CD14-positive monocyte (primary cell): ENCODE measurements at regions not wholly inside any gene's neighbourhood (a gene's known extent, or its start where the extent isn't known, plus 50 kb on each side); places are given as distances from the start of the nearest gene placed in this dataset.

ENCODE experiments used
- DNase-seq, 3 donors: peaks; one replicate each; pipeline ENCODE4 v3.0.0-alpha.2; 2011 to 2022
- H2AFZ ChIP-seq: 2 replicates; pipeline ENCODE4 v1.6.0; 2012; ENCODE audit warnings: mild to moderate bottlenecking, low read depth, low read length, inconsistent platforms; ENCODE audit not compliant: insufficient read depth, poor library complexity, severe bottlenecking
- H3K27ac ChIP-seq, 2 donors: 1 replicate in 1 of 2; 2 replicates in 1 of 2; pipeline ENCODE4 v1.5.1; 2012 to 2013; ENCODE audit warnings: low read length in 2 of 2, control low read depth in 1 of 2, inconsistent platforms in 1 of 2, low read depth in 1 of 2, mild to moderate bottlenecking in 1 of 2
- H3K27me3 ChIP-seq, 2 donors: one replicate each; pipeline versions ENCODE4 v1.6.0 to v1.6.1; 2011 to 2013; ENCODE audit warnings: low read length in 2 of 2; ENCODE audit not compliant: control insufficient read depth in 2 of 2, insufficient read depth in 2 of 2
- H3K36me3 ChIP-seq, 2 donors: replicated peaks in 1 of 2; 1 replicate in 1 of 2; 2 replicates in 1 of 2; pipeline versions ENCODE4 v1.5.1 to v1.6.1; 2012 to 2013; ENCODE audit warnings: low read length in 2 of 2, control low read depth in 1 of 2, inconsistent platforms in 1 of 2, mild to moderate bottlenecking in 1 of 2; ENCODE audit not compliant: insufficient read depth in 2 of 2, control insufficient read depth in 1 of 2
- H3K4me1 ChIP-seq, 2 donors: 1 replicate in 1 of 2; 2 replicates in 1 of 2; pipeline versions ENCODE4 v1.5.1 to v1.6.1; 2012 to 2013; ENCODE audit warnings: low read length in 2 of 2, control low read depth in 1 of 2, inconsistent platforms in 1 of 2, mild to moderate bottlenecking in 1 of 2, moderate library complexity in 1 of 2; ENCODE audit not compliant: insufficient read depth in 2 of 2, control insufficient read depth in 1 of 2
- H3K4me2 ChIP-seq: replicated peaks from 2 replicates; pipeline ENCODE3; 2012; ENCODE audit warnings: low read length, moderate library complexity, mild to moderate bottlenecking; ENCODE audit not compliant: poor library complexity, severe bottlenecking; ENCODE audit errors: extremely low read depth
- H3K4me3 ChIP-seq, 3 experiments: fragments of 200-600 bp in 1 of 3; sonication (generic) in 1 of 3; replicated peaks in 1 of 3; 1 replicate in 2 of 3; 2 replicates in 1 of 3; pipeline ENCODE4 v1.5.1; 2011 to 2013; ENCODE audit warnings: low read length in 3 of 3, mild to moderate bottlenecking in 3 of 3, control low read depth in 2 of 3, low read depth in 2 of 3, inconsistent platforms in 1 of 3, moderate library complexity in 1 of 3
- H3K79me2 ChIP-seq: 2 replicates; pipeline ENCODE4 v1.6.0; 2012; ENCODE audit warnings: mild to moderate bottlenecking, control low read depth, inconsistent platforms, low read length, moderate library complexity; ENCODE audit not compliant: insufficient read depth
- H3K9ac ChIP-seq: 2 replicates; pipeline ENCODE4 v1.6.0; 2017; ENCODE audit warnings: low read length, mild to moderate bottlenecking; ENCODE audit not compliant: insufficient read depth, poor library complexity, severe bottlenecking
- H3K9me3 ChIP-seq, 2 donors: replicated peaks in 1 of 2; 1 replicate in 1 of 2; 2 replicates in 1 of 2; pipeline versions ENCODE4 v1.5.1 to v1.6.1; 2012 to 2013; ENCODE audit warnings: low read length in 2 of 2, control low read depth in 1 of 2; ENCODE audit not compliant: control insufficient read depth in 1 of 2, insufficient read depth in 1 of 2
- H4K20me1 ChIP-seq: 2 replicates; pipeline ENCODE4 v1.6.0; 2012; ENCODE audit warnings: mild to moderate bottlenecking, low read length, control low read depth, moderate library complexity; ENCODE audit not compliant: insufficient read depth
- H3K27ac Mint-ChIP-seq, 7 donors: one replicate each; pipeline ENCODE4 v1.8.0; 2020; ENCODE audit warnings: mild to moderate bottlenecking in 7 of 7, mixed read lengths in 7 of 7, moderate library complexity in 6 of 7, inconsistent platforms in 2 of 7
- H3K27me3 Mint-ChIP-seq, 3 donors: one replicate each; pipeline ENCODE4 v1.8.0; 2021 to 2022; ENCODE audit warnings: low read depth in 3 of 3, mild to moderate bottlenecking in 3 of 3, mixed read lengths in 3 of 3, moderate library complexity in 3 of 3, inconsistent platforms in 1 of 3
- H3K36me3 Mint-ChIP-seq, 2 donors: one replicate each; pipeline ENCODE4 v1.8.0; 2020; ENCODE audit warnings: mixed read lengths in 2 of 2, inconsistent platforms in 1 of 2, mild to moderate bottlenecking in 1 of 2
- H3K4me1 Mint-ChIP-seq: one replicate; pipeline ENCODE4 v1.8.0; 2020; ENCODE audit warnings: mild to moderate bottlenecking, mixed read lengths
- H3K4me3 Mint-ChIP-seq, 2 donors: one replicate each; pipeline ENCODE4 v1.8.0; 2020; ENCODE audit warnings: mild to moderate bottlenecking in 2 of 2, mixed read lengths in 2 of 2, moderate library complexity in 1 of 2
- H3K9me3 Mint-ChIP-seq, 7 donors: one replicate each; pipeline ENCODE4 v1.8.0; 2020 to 2022; ENCODE audit warnings: mixed read lengths in 7 of 7, mild to moderate bottlenecking in 6 of 7, moderate library complexity in 6 of 7, inconsistent platforms in 2 of 7
- WGBS: methylation state at CpG from one replicate; pipeline ENCODE4 v1.1.5; 2013; ENCODE audit warnings: missing lambda C conversion rate; ENCODE audit not compliant: insufficient coverage; 5-methylcytosine and 5-hydroxymethylcytosine counted together
- intact Hi-C, 2 donors: fragments of 100-400 bp; cut with micrococcal nuclease; formaldehyde crosslinking; loops; one replicate each; pipeline versions ENCODE4 v1.15.0 to v1.15.1; 2023
- TF ChIP-seq, protein P1 (sequence below): fragments of 200-600 bp; IDR thresholded peaks from one replicate; pipeline ENCODE4 v1.8.0; 2022; ENCODE audit warnings: antibody characterized with exemption, mild to moderate bottlenecking

DNA sequence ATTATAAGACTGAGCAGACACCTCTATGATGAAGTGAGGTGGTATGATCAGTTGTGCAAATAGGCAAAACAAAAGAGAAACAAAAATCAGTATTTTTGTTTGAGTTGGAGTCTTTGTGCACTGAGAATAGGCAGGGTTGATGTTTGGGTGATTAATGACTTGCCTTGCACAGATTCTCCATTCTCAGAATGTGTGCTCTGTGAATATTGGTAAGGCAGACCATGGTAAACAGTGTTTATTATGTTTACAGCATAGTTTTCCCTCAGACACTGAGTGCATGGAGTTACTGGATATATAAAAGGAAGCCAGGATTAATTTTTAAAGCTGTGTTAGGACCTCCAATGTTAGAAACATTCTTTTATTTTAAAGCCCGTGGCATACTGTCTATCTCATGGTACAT is 240.2 kb upstream of the MAGEB16 start:
- no peaks in the 10 kb centered on the region for H3K4me1 ChIP-seq
- TF ChIP-seq, protein P1, sequence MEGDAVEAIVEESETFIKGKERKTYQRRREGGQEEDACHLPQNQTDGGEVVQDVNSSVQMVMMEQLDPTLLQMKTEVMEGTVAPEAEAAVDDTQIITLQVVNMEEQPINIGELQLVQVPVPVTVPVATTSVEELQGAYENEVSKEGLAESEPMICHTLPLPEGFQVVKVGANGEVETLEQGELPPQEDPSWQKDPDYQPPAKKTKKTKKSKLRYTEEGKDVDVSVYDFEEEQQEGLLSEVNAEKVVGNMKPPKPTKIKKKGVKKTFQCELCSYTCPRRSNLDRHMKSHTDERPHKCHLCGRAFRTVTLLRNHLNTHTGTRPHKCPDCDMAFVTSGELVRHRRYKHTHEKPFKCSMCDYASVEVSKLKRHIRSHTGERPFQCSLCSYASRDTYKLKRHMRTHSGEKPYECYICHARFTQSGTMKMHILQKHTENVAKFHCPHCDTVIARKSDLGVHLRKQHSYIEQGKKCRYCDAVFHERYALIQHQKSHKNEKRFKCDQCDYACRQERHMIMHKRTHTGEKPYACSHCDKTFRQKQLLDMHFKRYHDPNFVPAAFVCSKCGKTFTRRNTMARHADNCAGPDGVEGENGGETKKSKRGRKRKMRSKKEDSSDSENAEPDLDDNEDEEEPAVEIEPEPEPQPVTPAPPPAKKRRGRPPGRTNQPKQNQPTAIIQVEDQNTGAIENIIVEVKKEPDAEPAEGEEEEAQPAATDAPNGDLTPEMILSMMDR = no peak
- no peak overlapping the region for H2AFZ ChIP-seq
- intact Hi-C loops = no loop called here
- no peaks in the 10 kb centered on the region for H3K79me2 ChIP-seq
- no peaks in the 10 kb centered on the region for H3K9me3 ChIP-seq
- H3K4me2 ChIP-seq = no peak overlapping the region
- H3K27ac ChIP-seq = no peak overlapping the region
- DNase-seq = no peak
- H3K27me3 ChIP-seq = no peaks in the 10 kb centered on the region
- no peaks in the 10 kb centered on the region for H3K36me3 ChIP-seq
- no peaks in the 10 kb centered on the region for H3K4me1 Mint-ChIP-seq
- peaks cover 1 to 2% (median 2%) of the 10 kb centered on the region in 3 donors for H3K27me3 Mint-ChIP-seq
- no peak overlapping the region for H3K27ac Mint-ChIP-seq
- no peaks in the 10 kb centered on the region for H3K36me3 Mint-ChIP-seq
- WGBS = no CpG with 5 or more reads among the region's 1 CpG
- no peak overlapping the region for H3K4me3 ChIP-seq
- H3K9me3 Mint-ChIP-seq = no peaks in the 10 kb centered on the region
- no peak overlapping the region for H3K9ac ChIP-seq
- H3K4me3 Mint-ChIP-seq = no peak overlapping the region
- H4K20me1 ChIP-seq = no peaks in the 10 kb centered on the region

DNA sequence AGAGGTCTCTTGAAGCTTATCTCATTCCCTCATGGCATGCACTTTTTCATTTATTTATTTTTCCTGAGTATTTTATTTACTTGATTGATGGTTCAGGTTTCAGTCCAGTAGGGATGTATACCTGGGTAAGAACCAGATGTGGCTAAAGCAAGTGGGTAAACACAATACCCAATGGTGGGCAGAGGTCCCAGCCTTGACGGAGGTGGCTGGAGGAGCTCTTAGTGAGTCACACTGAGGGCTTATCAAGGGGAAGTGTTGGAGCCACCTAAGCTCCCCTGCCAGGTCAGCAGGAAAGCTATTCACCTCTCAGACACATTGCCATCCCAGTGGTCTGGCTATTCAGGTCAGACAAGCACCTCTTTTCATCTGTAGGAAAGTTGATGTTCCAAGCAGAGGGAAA is 236.2 kb upstream of the MAGEB16 start:
- DNase-seq = no peak
- no peaks in the 10 kb centered on the region for H3K36me3 Mint-ChIP-seq
- Histone ChIP-seq H3K79me2 (no peaks in the 10 kb centered on the region), H3K27me3 (no peaks in the 10 kb centered on the region), H3K27ac (no peak overlapping the region), H3K9me3 (no peaks in the 10 kb centered on the region), H2AFZ (no peak overlapping the region), H3K4me2 (no peak overlapping the region), H3K4me1 (no peaks in the 10 kb centered on the region), H3K4me3 (no peak overlapping the region), H4K20me1 (no peaks in the 10 kb centered on the region), H3K36me3 (no peaks in the 10 kb centered on the region), H3K9ac (no peak overlapping the region)
- H3K4me1 Mint-ChIP-seq = no peaks in the 10 kb centered on the region
- no CpG with 5 or more reads among the region's 1 CpG for WGBS
- H3K4me3 Mint-ChIP-seq = no peak overlapping the region
- intact Hi-C loops = no loop called here
- no peaks in the 10 kb centered on the region for H3K9me3 Mint-ChIP-seq
- TF ChIP-seq, protein P1 = no peak
- no peak overlapping the region for H3K27ac Mint-ChIP-seq
- H3K27me3 Mint-ChIP-seq = peaks cover 0 to 2% (median 0%) of the 10 kb centered on the region in 3 donors
